HG03045 (cell line): ENCODE measurements at regions not wholly inside any gene's neighbourhood (a gene's known extent, or its start where the extent isn't known, plus 50 kb on each side); places are given as distances from the start of the nearest gene placed in this dataset.
"Not testable (repeated sequence)": the region's sequence is repeated elsewhere in the genome, so short reads cannot be mapped to it uniquely, and the experiment has no call there.

Source experiments
- ATAC-seq: cut with Tn5 transposase; IDR thresholded peaks from one replicate; pipeline ENCODE4 v1.9.1; 2021; ENCODE audit warnings: mild to moderate bottlenecking, moderate library complexity; ENCODE audit not compliant: unreplicated experiment

DNA sequence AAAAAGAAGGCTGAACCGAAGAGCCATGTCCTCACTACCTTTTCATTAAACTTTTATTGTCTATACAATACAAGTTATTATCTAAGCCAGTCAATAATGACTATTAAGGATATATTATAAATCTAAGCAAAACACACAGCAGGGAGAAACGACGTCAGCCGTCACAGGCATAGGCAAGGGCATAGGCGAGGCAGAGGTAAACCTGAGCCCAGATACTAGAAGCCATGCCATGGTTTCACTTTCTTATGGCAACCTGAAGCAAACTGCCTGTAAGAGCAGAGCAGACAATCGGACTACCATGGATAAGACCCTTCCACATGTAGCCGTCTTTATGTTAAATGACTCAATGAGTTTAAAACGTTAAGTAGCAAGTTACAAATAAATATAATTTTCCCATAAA is 238.5 kb upstream of the ZNF521 start:
- ATAC-seq: no peak

DNA sequence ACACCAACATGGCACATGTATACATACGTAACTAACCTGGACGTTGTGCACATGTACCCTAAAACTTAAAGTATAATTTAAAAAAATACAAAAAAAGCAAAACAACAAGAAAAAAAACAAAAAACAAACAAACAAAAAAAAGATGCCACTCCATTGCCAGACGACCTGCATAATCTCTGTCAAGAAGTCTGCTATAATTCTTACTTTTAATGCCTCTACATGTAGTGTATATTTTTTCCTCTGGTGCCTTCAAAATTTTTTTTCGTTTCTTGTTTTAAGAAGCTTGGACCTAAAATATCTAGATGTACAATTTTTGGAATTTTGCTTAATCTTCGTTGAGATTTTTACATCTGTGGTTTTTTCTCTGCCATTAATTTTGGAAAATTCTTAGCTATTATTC is 235.6 kb upstream of the ZNF521 start:
- ATAC-seq: no peak

DNA sequence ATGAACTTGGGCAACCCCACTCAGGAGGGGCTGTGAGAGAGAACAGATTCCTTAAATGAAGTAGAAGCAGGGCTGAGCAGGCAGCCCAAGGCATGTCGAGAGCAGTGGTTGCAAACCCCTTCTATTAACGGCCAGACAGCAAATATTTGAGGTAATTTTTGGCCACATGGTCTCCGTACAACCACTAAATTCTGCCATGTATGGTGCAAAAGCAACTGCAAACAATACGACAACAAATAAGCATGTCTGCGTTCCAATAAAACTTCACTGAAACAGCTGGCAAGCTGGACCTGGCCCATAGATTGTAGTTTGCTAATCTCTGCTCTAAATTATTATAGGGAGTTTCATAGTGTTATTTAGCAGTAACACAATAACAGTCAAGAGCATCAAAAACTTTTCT is 217.0 kb upstream of the ZNF521 start:
- ATAC-seq: no peak

DNA sequence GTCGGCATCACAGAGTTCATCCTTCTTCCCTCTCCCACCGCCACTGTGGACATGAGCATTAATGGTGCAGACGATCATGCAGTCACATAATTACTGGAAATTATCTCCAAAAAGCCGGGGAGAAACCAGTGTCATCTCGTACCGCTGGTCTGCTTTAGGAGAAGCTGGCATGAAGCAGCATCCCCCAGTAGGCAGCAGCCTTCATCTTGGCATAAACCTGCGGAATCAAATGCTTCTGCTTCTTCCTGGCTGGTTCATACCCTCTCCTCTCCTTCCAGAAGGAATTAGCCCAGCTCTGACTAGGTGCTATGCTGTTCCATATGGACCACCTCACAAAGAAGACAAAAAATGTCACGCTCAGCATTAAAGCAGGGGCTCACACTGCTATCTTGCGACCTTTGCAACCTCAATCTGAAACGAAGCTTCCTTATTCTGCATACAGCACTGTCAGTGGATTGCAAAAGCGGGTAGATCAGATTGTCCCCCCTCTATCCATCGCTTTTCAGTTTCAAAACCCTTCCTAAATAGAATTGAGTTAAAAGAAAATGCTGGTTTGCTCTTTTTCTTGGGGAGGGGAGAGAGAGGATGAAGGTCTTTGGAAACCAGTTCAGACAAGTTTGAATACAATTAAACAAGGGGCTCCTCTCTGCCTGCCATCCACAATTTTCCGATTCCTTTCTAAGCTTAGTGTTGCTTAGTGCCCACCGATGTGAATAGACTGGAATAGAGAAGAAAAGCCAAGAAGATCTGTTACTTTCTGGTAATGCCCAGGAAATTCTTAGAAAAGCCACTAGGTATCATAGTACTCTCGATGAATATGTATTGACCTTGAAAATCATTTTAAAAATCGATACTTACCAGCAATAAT is 212.1 kb upstream of the ZNF521 start:
- ATAC-seq: no peak

DNA sequence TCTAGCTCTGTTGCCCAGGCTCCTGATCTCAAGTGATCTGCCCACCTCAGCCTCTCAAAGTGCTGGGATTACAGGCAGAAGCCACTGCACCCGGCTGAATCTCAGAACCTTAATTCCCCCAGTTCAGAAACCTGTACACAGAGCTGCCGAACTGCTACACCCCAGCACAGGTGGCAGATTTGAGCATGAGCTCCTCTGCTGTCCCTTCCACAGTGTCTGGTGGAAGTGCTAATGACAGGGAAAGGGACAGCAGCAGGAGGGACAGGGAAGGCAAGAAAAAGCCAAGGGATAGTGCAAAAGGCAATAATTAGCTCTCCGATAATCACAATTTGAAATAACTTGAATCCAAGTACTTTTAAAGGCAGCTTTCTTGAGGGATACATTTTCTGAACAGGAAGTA is 211.4 kb upstream of the ZNF521 start:
- no peak for ATAC-seq

DNA sequence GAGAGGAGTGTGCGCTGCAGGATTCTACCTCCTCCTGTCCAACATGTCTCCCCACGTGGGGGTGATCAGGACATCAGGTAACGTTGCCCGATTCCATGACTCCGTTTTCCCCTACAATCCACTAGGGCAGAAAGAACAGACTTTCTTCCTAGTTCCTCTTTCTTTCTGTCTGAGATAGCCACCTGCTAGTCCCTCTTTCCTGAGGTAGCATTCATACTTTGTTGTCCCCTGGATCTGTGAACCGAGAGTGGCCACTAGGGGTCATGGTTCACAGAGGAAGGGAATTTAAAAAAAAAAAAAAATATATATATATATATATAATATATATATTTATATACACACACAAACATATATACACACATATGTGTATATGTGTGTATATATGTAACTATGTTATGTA is 210.0 kb upstream of the ZNF521 start:
- ATAC-seq: no peak

DNA sequence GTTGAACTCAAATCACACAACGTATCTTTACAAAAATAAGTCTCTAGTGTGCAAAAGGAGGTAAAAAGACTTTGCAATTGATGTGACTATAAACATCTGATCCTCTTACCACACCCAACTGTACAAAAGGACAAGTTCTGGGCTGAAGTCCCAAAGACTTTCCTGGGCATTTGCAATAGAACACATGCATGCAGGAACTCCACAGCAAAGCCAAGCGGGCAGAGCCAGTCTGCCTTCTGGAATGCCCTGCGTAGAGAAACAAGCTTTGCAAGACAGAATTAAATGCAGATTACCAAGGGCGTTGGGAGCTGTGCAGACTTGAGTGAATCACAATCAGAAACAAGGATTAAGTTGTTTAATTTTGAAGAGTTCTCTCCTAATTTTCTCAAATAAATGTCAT is 208.4 kb upstream of the ZNF521 start:
- ATAC-seq: no peak

DNA sequence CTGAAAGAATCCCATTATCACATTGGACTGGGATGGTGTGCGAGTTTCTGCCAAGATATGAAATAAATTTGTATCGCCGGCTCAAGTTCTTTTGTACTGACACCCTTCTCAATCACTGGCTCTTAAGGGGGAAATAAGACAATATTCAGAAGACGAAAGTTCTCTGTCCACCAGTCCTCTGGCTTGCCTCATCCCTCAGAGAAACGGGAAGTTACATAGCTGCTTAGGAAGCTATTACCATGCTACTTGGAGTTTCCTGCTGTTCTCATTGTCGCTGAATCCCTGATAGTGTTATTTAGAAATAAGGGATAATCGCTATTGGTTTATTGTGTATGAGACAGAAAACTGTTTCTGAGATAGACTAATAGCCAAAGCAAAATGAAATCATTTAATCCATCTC is 205.0 kb upstream of the ZNF521 start:
- no peak for ATAC-seq

DNA sequence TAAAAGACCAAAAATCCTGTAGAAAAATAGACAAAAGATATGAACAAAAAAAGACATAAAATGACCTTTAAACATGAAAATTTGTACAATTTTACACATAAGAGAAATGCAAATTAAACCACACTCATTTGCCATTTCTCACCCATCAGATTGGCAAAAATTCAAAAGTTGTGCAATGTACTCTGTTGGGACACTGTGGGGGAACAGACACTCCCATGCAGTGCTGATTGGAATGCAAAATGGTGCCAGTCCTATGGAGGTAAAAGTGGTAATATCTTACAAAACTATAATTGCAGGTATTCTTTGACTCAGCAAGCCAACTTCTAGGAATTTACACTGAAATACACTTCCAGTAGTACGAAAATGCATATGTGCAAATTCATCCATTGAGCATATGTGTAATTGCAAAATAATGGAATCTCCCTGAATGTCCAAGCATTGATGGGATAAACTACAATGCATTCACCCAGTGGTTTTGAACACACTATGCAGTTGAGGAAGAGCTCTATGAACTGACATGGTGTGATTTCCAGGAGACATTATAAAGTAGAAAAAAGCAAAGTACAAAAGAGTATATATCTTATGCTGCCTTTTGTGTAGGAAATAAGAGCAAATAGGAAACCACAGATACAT is 201.8 kb upstream of the ZNF521 start:
- no peak for ATAC-seq

DNA sequence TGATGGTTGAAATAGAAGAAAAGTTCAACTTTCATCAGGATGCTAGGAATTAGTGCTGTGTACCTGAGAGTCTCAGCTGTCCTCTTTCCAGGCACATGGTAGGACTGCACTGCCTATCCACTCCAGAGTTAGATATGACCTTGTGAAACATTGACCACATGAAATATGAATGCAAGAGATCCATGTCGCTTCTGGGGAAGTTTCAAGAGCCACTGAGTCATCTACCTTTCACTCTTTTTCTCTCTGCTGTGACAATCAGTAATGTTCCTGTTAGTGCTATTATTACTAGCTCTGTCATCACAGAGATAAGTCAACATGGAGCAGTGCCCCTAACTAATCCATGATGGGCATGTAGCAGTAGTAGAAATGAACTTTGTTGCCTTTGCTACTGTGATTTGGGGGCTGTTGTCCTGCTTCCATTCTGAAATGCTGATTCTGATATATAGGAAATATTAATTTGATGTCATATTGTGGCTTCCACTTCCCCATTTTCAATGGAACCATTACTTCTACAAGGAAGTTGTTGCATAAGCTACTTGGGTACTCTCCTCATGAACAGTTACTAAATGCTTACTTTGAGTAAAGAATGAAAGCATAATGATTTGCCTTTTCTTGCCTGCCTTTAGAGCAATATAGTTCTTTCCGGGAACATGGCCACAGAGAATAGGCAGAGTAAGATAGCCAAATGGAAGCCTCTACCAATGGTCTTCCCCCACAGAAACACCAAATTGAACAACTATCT is 192.8 kb upstream of the ZNF521 start:
- no peak for ATAC-seq

DNA sequence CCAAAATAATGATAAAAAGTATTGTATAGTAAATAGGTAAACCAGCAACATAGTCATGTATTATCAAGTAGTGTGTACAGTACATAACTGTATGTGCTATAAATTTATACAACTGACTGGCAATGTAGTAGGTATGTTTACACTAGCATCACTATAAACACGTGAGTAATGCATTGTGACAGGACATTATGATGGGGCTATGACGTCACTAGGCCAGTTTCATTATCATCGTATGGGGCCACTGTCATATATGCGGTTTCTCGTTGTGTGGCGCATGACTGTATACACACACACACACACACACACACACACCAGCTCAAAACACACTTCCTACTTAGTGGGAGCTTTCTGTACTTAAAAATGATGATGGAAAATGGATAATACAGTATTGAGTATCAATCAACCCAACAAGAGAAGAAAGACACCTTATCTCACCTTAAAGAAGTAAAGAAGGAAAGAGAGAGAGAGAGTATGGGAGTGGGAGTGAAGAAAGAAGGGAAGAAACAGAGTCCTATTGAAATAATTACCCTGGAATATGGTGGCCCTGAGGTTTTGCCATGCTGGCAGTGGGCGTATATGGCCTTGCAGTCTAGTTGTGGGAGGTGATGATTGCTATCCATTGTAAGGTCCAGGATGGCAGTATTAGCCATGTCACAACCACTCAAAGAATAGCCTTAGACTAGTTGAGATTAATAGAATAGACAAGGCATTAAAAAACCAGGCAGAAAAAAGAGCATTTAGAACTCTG is 186.4 kb upstream of the ZNF521 start:
- ATAC-seq: no peak

DNA sequence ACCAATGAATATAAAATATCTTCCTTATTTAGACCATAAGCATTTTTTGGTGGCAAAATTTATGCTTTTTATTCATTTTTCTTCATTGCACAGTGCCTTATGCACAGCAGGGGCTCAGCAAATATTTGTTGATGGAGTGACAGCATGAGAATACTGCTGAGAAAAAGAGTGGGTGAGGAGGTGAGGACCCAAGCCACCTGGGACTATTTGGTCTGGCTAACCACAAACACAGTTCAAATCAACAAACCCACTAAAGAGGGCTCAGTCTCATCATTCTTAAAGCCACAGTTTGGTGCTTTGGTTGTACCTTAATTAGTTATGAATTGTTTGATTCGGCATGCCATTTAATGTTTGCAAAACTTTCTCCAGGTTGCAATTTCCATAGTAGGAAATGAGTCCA is 183.5 kb upstream of the ZNF521 start:
- ATAC-seq: no peak

DNA sequence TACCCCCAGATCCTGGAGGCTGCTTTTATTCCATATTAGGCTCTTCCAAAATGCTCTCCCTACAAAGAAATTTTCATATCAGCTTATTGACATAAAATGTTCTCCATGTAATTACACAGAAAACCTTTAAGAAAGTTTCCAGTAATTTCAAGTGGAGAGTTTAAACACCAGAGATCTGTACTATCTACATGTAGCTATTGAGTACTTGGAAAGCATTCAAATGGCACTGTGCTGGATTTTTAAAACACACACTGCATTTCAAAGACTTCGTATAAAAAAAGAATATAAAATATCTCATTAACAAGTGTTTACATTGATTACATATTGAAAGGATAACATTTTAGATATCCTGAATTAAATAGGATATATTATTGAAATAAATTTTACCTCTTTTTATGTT is 182.4 kb upstream of the ZNF521 start:
- ATAC-seq: no peak

DNA sequence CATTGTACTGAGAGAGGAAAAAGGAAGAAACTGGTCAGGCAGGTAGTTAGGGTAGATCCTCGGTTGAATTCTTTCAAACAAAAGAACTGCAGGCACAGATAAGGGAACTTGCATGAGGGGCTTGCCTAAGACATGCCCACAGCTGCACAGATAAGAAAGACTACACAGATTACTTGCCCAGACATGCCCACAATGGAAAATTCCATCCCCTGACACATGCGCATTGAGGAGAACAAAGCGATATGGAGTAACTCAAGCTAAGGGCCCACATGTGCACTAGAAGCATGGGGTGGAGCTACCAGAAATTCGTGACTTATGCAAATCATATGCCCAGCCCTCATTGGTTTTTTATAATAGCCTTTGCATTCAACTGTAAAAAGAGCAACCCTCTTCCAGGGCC is 181.3 kb upstream of the ZNF521 start:
- ATAC-seq: no peak

DNA sequence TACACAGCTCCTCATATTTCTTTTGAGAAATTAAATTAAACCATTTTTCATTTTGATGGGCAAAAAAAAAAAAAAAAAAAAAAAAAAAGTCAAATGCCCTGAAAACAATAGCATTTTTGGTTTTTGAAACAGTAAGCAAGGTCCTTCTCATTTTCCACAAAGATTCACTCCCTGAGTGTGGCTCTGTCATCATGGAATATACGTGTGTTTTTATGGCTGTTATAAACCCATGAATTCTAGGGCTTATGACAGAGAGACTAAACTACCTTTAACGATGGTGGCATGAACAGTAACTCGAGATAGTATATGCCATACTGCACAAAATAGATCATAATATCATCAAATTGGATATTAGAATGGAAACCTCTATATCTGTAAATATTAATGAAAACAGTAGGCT is 179.2 kb upstream of the ZNF521 start:
- no peak for ATAC-seq

DNA sequence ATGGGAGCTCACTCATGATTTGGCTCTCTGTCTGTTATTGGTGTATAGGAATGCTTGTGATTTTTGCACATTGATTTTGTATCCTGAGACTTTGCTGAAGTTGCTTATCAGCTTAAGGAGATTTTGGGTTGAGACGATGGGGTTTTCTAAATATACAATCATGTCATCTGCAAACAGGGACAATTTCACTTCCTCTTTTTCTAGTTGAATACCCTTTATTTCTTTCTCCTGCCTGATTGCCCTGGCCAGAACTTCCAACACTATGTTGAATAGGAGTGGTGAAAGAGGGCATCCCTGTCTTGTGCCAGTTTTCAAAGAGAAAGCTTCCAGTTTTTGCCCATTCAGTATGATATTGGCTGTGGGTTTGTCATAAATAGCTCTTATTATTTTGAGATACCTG is 173.8 kb upstream of the ZNF521 start:
- not testable (repeated sequence) for ATAC-seq

DNA sequence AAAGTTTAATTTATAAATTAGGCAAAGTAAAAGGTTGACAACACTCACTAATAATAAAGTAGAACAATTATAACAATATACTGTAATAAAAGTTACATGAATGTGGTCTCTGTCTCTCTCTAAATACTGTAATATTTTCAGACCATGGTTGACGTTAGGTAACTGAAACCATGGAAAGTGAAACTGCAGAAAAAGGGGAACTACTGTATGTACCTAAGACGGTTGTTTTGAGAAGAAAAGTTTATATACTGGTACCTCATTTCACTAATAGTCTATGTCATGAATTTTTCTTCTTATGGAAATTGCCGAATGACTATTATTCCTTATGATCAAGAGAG is 166.7 kb upstream of the ZNF521 start:
- ATAC-seq: peak; percentile 81

DNA sequence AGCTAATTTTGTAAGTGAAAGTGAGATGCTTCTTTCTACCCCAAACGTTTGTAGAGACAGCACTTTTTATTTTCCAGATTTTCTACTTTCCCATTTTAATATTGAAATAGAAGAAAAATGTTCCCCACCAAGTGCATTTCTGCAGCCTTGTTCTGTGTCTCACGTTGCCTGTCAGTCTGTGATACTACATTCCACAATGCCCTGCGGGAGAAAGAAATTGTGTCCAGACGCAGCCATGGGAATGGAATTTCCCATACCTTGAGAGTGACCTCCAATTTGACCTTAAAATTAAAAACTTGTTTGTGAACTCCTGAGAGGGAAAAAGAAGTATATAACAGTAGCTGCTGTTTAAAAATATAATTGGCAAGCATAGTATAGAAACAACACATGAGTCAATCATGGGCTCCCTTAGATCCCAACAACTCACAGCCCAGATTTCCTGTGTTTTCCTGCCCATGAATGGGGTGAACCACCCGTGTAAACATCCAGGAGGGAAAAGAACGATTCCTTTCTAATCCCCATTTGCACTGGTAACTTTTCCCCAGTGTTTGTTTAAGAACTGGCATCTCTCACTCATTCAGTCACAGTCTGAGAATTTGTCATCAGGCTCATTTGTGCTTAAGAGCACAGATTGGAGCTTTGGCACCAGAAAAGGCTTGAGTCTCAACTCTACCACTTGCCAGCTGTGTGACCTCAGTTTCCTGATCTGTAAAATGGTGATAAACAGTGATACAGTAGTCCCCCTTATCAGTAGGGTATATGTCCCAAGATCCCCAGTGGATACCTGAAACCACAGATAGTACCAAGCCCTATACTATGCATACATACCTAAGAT is 166.1 kb upstream of the ZNF521 start:
- peak; percentile 20 for ATAC-seq

DNA sequence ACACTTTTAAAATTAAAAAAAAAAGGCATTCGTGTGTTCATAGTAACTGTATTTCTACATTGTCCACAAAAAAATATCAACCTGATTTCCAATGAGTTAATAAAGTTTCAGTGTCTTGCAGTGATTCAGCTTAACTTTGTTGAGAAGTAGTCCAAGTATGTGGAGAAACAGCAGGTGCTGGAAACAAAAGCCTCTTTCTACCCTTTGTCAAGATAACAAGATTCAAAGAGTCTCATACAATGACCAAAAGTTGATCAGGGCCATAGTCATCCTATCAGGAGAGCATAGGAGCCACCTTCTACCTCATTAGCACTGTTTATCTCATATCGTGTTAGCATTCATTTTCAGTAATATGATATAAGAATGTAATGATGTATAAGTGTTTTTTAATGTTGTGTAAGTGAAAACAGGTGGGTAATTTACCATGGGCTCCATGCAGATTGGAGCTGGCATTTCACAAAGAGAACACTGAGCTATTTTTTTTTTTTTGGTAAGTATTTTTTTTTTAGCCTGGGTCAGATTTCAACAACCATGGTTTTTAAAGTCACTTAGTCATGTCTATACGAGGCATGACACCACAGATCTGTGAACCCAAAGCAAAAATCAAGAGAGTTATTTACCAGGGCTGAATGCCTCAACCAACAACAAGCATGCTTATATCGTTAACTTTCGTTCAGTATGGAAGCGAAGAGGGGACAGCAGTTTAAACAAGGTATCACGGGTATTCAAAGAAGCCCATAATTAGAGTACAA is 165.0 kb upstream of the ZNF521 start:
- no peak for ATAC-seq

DNA sequence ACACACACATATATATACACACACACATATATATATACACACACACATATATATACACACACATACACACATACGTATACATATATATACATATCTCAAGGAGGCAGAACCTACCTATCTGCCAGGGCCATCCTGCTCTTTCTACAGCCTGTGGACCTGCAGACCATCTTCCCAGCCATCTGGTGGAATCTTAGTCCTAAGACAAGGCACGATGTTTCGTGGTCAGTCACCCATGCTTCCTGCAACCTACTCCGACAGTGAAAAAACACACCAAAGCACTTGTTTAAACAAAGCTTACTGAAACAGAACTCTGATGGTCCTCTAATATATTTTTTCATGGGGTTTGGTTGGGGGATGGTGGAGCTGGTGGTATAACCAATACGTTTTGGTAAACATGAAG is 164.2 kb upstream of the ZNF521 start:
- ATAC-seq: no peak
